CD4-positive, alpha-beta memory T cell (primary cell): ENCODE measurements at regions not wholly inside any gene's neighbourhood (a gene's known extent, or its start where the extent isn't known, plus 50 kb on each side); places are given as distances from the start of the nearest gene placed in this dataset.

Experiments used
- CTCF ChIA-PET: fragments of 350-600 bp; sonication (Branson Sonifier 250); formaldehyde crosslinking; loops from one replicate; lab custom pipeline; 2021; ENCODE audit warnings: inconsistent platforms; ENCODE audit not compliant: partially characterized antibody; lab: Charles Lee
- POLR2A ChIA-PET: fragments of 350-600 bp; sonication (Branson Sonifier 250); formaldehyde crosslinking; loops from one replicate; lab custom pipeline; 2021; ENCODE audit not compliant: partially characterized antibody; lab: Charles Lee
- DNase-seq, 5 donors: peaks; one replicate each; pipeline versions ENCODE4 v3.0.0 to v3.0.0-alpha.2; 2020 to 2022; ENCODE audit warnings: mixed read lengths in 1 of 5
- H3K27ac ChIP-seq: one replicate; pipeline ENCODE4 v1.7.0; 2013; ENCODE audit warnings: low read depth, low read length
- H3K27me3 ChIP-seq: 2 replicates; pipeline ENCODE4 v1.7.0; 2013; ENCODE audit warnings: mild to moderate bottlenecking, low read length, moderate library complexity; ENCODE audit not compliant: insufficient read depth
- H3K36me3 ChIP-seq: 2 replicates; pipeline ENCODE4 v1.7.0; 2013; ENCODE audit warnings: mild to moderate bottlenecking, low read length, moderate library complexity; ENCODE audit not compliant: insufficient read depth
- H3K4me1 ChIP-seq: 2 replicates; pipeline ENCODE4 v1.7.0; 2013; ENCODE audit warnings: mild to moderate bottlenecking, low read length, moderate library complexity; ENCODE audit not compliant: insufficient read depth
- H3K4me3 ChIP-seq, 2 donors: one replicate each; pipeline ENCODE4 v1.7.0; 2013; ENCODE audit warnings: low read length in 2 of 2, mild to moderate bottlenecking in 1 of 2
- H3K9me3 ChIP-seq, 2 donors: one replicate each; pipeline ENCODE4 v1.7.0; 2013; ENCODE audit warnings: low read length in 2 of 2, control low read depth in 1 of 2; ENCODE audit not compliant: control insufficient read depth in 1 of 2
- H3K27ac Mint-ChIP-seq, 7 donors: one replicate each; pipeline ENCODE4 v1.8.0; 2020 to 2021; ENCODE audit warnings: mixed read lengths in 7 of 7, mild to moderate bottlenecking in 6 of 7, inconsistent platforms in 3 of 7, moderate library complexity in 3 of 7
- H3K27me3 Mint-ChIP-seq, 2 donors: one replicate each; pipeline ENCODE4 v1.8.0; 2020 to 2021; ENCODE audit warnings: mixed read lengths in 2 of 2
- H3K36me3 Mint-ChIP-seq, 2 donors: one replicate each; pipeline ENCODE4 v1.8.0; 2020 to 2021; ENCODE audit warnings: mixed read lengths in 2 of 2, inconsistent platforms in 1 of 2, mild to moderate bottlenecking in 1 of 2
- H3K4me1 Mint-ChIP-seq, 4 donors: one replicate each; pipeline ENCODE4 v1.8.0; 2020 to 2021; ENCODE audit warnings: mixed read lengths in 4 of 4, mild to moderate bottlenecking in 1 of 4
- H3K4me3 Mint-ChIP-seq, 8 donors: one replicate each; pipeline ENCODE4 v1.8.0; 2020 to 2021; ENCODE audit warnings: mixed read lengths in 8 of 8, mild to moderate bottlenecking in 7 of 8, moderate library complexity in 6 of 8, inconsistent platforms in 3 of 8
- H3K9me3 Mint-ChIP-seq, 8 donors: one replicate each; pipeline ENCODE4 v1.8.0; 2020 to 2021; ENCODE audit warnings: mixed read lengths in 8 of 8, mild to moderate bottlenecking in 5 of 8, inconsistent platforms in 3 of 8, moderate library complexity in 1 of 8
- intact Hi-C: fragments of 100-400 bp; cut with micrococcal nuclease; formaldehyde crosslinking; loops from one replicate; pipeline ENCODE4 v1.15.1; 2023

- H3K36me3 Mint-ChIP-seq = no peaks in the 10 kb centered on the region
- H3K4me1 ChIP-seq = no peaks in the 10 kb centered on the region
- H3K4me3 ChIP-seq = no peak overlapping the region
- no peaks in the 10 kb centered on the region for H3K36me3 ChIP-seq
- no peak for DNase-seq
- no peaks in the 10 kb centered on the region for H3K9me3 ChIP-seq
- no peak overlapping the region for H3K27ac Mint-ChIP-seq
- H3K4me3 Mint-ChIP-seq = no peak overlapping the region
- intact Hi-C loops = no loop called here
- no peaks in the 10 kb centered on the region for H3K27me3 Mint-ChIP-seq
- peaks cover 0 to 4% (median 2%) of the 10 kb centered on the region in 8 donors for H3K9me3 Mint-ChIP-seq
- CTCF ChIA-PET = no interaction called here
- POLR2A ChIA-PET = no interaction called here
- no peaks in the 10 kb centered on the region for H3K27me3 ChIP-seq
- no peaks in the 10 kb centered on the region for H3K4me1 Mint-ChIP-seq
- H3K27ac ChIP-seq = no peak overlapping the region
Measured at GRCh38 chr13:71087006-71087405, 780.0 kb downstream of the DACH1 start.

GRCh38 chr13:71082631-71083030 is 784.4 kb downstream of the DACH1 start:
- H3K27ac Mint-ChIP-seq = no peak overlapping the region
- Histone ChIP-seq H3K27me3 (no peaks in the 10 kb centered on the region), H3K27ac (no peak overlapping the region), H3K4me1 (no peaks in the 10 kb centered on the region), H3K36me3 (no peaks in the 10 kb centered on the region), H3K9me3 (no peaks in the 10 kb centered on the region), H3K4me3 (no peak overlapping the region)
- H3K9me3 Mint-ChIP-seq = peaks cover 0 to 4% (median 0%) of the 10 kb centered on the region in 8 donors
- no peak for DNase-seq
- POLR2A ChIA-PET = no interaction called here
- H3K4me1 Mint-ChIP-seq = no peaks in the 10 kb centered on the region
- intact Hi-C loops = no loop called here
- no peaks in the 10 kb centered on the region for H3K36me3 Mint-ChIP-seq
- H3K27me3 Mint-ChIP-seq = no peaks in the 10 kb centered on the region
- H3K4me3 Mint-ChIP-seq = no peak overlapping the region
- CTCF ChIA-PET = no interaction called here

DNA sequence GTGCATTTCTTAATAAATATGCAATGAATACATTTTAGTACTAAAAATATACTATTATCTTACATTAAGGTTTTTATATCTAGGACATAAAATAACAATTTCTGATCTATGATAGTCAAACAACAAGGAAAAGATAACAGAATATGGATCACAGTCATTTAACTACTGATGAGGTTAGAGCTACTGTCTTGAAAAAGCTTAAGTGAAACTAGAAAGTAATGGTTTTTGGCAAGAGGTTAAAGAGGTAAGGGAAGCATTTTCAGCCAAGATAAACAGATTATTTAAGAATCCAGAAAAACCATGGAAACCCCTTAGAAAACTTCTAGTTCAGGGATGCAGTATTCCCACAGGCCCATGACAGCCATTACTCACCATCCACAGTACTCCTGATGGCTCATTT is 787.4 kb downstream of the DACH1 start:
- Histone ChIP-seq H3K9me3 (no peaks in the 10 kb centered on the region), H3K36me3 (no peaks in the 10 kb centered on the region), H3K4me1 (no peaks in the 10 kb centered on the region), H3K27ac (no peak overlapping the region), H3K4me3 (no peak overlapping the region), H3K27me3 (no peaks in the 10 kb centered on the region)
- no peak overlapping the region for H3K27ac Mint-ChIP-seq
- H3K9me3 Mint-ChIP-seq = no peaks in the 10 kb centered on the region
- H3K27me3 Mint-ChIP-seq = no peaks in the 10 kb centered on the region
- no peak for DNase-seq
- H3K36me3 Mint-ChIP-seq = no peaks in the 10 kb centered on the region
- ChIA-PET CTCF (no interaction called here), POLR2A (no interaction called here)
- no peak overlapping the region for H3K4me3 Mint-ChIP-seq
- intact Hi-C loops = no loop called here
- no peaks in the 10 kb centered on the region for H3K4me1 Mint-ChIP-seq

DNA sequence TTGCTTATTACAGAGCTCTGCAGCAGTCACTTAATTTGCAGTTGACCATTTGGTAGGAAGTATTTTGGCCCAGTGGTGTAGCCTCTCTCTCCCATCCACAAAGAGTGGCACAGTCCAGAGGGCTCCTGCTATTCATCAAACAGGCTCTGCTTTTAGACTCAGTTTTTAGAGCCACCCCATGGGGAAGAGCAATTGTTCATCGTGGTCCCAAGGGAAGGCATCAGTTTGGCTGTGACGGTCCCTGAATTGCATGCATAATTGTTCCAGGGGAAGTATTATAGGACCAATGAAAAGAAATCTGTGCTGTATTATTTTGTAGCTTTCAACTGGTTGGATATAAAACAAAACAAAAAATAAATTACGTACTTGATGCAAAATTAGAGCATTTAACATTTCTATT is 799.0 kb downstream of the DACH1 start:
- H3K27ac Mint-ChIP-seq = no peak overlapping the region
- H3K4me3 Mint-ChIP-seq = no peak overlapping the region
- H3K9me3 Mint-ChIP-seq = peaks cover 3 to 22% (median 8%) of the 10 kb centered on the region in 8 donors
- ChIA-PET CTCF (no interaction called here), POLR2A (no interaction called here)
- no peaks in the 10 kb centered on the region for H3K4me1 Mint-ChIP-seq
- Histone ChIP-seq H3K27me3 (no peaks in the 10 kb centered on the region), H3K36me3 (no peaks in the 10 kb centered on the region), H3K4me1 (no peaks in the 10 kb centered on the region), H3K4me3 (no peak overlapping the region), H3K9me3 (no peaks in the 10 kb centered on the region), H3K27ac (no peak overlapping the region)
- intact Hi-C loops = no loop called here
- no peak for DNase-seq
- H3K36me3 Mint-ChIP-seq = no peaks in the 10 kb centered on the region
- no peaks in the 10 kb centered on the region for H3K27me3 Mint-ChIP-seq

DNA sequence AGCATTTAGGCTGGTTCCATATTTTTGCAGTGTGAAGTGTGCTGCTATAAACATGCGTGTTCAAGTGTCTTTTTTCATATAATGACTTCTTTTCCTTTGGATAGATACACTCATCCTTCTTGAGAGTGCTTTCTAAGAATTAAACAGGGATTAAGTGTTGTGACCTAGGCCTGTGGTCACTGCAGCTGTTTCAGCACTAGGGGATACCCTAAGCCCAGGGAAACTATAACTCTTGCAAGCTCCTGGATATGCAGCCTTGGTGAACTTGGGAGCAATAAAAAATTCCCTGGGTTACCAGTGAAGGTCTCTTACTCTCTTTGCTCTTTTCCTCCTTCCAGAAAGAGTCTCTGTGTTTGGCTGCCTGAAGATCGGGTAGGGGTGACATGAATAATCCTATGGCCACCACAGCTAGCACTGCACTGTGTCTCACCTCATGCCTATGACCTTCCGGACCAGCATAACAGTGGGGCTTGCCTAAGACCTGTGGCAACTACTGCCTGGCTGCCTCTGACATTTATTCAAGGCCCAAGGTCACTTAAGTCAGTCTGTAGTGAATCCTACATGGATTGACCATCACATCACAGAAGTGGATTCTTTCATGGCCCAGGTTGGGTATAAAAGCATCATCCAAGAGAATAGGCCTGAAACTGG is 799.7 kb downstream of the DACH1 start:
- POLR2A ChIA-PET = no interaction called here
- no peaks in the 10 kb centered on the region for H3K36me3 Mint-ChIP-seq
- H3K27ac Mint-ChIP-seq = no peak overlapping the region
- H3K9me3 Mint-ChIP-seq = peaks cover 3 to 22% (median 11%) of the 10 kb centered on the region in 8 donors
- Histone ChIP-seq H3K4me1 (no peaks in the 10 kb centered on the region), H3K9me3 (no peaks in the 10 kb centered on the region), H3K27ac (no peak overlapping the region), H3K36me3 (no peaks in the 10 kb centered on the region), H3K27me3 (no peaks in the 10 kb centered on the region), H3K4me3 (no peak overlapping the region)
- CTCF ChIA-PET = no interaction called here
- DNase-seq = no peak
- no peaks in the 10 kb centered on the region for H3K4me1 Mint-ChIP-seq
- no peak overlapping the region for H3K4me3 Mint-ChIP-seq
- intact Hi-C loops = no loop called here
- no peaks in the 10 kb centered on the region for H3K27me3 Mint-ChIP-seq

- Mint-ChIP-seq H3K36me3 (no peaks in the 10 kb centered on the region), H3K4me1 (no peaks in the 10 kb centered on the region), H3K4me3 (no peak overlapping the region), H3K27me3 (no peaks in the 10 kb centered on the region), H3K27ac (no peak overlapping the region), H3K9me3 (peaks cover 0 to 13% (median 6%) of the 10 kb centered on the region in 8 donors)
- Histone ChIP-seq H3K27ac (no peak overlapping the region), H3K27me3 (no peaks in the 10 kb centered on the region), H3K4me1 (no peaks in the 10 kb centered on the region), H3K9me3 (no peaks in the 10 kb centered on the region), H3K4me3 (no peak overlapping the region), H3K36me3 (no peaks in the 10 kb centered on the region)
- ChIA-PET POLR2A (no interaction called here), CTCF (no interaction called here)
- intact Hi-C loops = no loop called here
- DNase-seq = no peak
Measured at GRCh38 chr13:71056581-71056980, 810.4 kb downstream of the DACH1 start.

DNA sequence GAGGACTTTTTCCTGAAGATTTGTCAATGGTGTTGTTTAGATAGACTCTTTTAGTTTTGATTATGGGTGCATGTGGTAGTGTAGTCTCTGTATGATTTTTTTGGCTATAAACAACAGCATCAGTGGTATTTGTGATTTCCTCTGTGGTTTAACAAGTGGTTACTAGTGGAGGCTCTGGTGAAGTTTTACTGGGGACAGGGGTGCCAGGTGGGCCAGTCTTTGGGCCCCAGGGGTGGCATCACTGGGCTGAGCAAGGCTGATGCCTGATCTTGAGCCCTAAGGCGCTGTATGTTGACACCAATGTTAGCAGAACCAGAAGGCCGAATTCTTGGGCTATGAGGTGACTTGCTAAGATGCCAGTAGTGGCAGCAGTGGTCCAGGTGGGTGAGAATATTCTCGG is 811.4 kb downstream of the DACH1 start:
- no peak overlapping the region for H3K4me3 Mint-ChIP-seq
- no peaks in the 10 kb centered on the region for H3K36me3 Mint-ChIP-seq
- intact Hi-C loops = no loop called here
- Histone ChIP-seq H3K27me3 (no peaks in the 10 kb centered on the region), H3K4me3 (no peak overlapping the region), H3K9me3 (no peaks in the 10 kb centered on the region), H3K4me1 (no peaks in the 10 kb centered on the region), H3K36me3 (no peaks in the 10 kb centered on the region), H3K27ac (no peak overlapping the region)
- no peak for DNase-seq
- H3K27me3 Mint-ChIP-seq = no peaks in the 10 kb centered on the region
- H3K27ac Mint-ChIP-seq = no peak overlapping the region
- peaks cover 0 to 8% (median 5%) of the 10 kb centered on the region in 8 donors for H3K9me3 Mint-ChIP-seq
- CTCF ChIA-PET = no interaction called here
- no peaks in the 10 kb centered on the region for H3K4me1 Mint-ChIP-seq
- POLR2A ChIA-PET = no interaction called here

DNA sequence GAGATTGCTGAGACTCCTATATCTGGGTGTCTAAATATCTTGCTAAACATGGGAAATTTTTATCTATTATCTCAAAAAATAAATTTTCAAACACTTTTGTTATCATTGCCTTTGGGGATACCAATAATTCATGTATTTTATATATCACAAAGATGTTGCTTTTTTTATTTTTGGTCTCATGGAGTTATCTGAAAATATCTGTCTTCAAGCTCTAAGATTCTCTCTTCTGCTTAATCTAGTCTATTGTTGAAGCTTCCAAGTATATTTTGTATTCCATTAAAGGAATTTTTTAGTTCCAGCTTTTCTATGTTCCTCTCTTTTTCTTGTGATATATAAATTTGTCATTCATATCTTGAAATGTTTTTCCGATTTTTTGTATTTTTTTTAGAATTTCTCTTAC is 812.0 kb downstream of the DACH1 start:
- Mint-ChIP-seq H3K27ac (no peak overlapping the region), H3K4me1 (no peaks in the 10 kb centered on the region), H3K27me3 (no peaks in the 10 kb centered on the region), H3K4me3 (no peak overlapping the region), H3K9me3 (peaks cover 0 to 8% (median 5%) of the 10 kb centered on the region in 8 donors), H3K36me3 (no peaks in the 10 kb centered on the region)
- Histone ChIP-seq H3K9me3 (no peaks in the 10 kb centered on the region), H3K27ac (no peak overlapping the region), H3K4me1 (no peaks in the 10 kb centered on the region), H3K4me3 (no peak overlapping the region), H3K36me3 (no peaks in the 10 kb centered on the region), H3K27me3 (no peaks in the 10 kb centered on the region)
- ChIA-PET CTCF (no interaction called here), POLR2A (no interaction called here)
- no peak for DNase-seq
- intact Hi-C loops = no loop called here
